MV-4-11 (cell line): ENCODE measurements at regions not wholly inside any gene's neighbourhood (a gene's known extent, or its start where the extent isn't known, plus 50 kb on each side); places are given as distances from the start of the nearest gene placed in this dataset.

Experiments used
- DNase-seq: peaks from one replicate; lab custom pipeline; 2025; lab: John Stamatoyannopoulos, UW

DNA sequence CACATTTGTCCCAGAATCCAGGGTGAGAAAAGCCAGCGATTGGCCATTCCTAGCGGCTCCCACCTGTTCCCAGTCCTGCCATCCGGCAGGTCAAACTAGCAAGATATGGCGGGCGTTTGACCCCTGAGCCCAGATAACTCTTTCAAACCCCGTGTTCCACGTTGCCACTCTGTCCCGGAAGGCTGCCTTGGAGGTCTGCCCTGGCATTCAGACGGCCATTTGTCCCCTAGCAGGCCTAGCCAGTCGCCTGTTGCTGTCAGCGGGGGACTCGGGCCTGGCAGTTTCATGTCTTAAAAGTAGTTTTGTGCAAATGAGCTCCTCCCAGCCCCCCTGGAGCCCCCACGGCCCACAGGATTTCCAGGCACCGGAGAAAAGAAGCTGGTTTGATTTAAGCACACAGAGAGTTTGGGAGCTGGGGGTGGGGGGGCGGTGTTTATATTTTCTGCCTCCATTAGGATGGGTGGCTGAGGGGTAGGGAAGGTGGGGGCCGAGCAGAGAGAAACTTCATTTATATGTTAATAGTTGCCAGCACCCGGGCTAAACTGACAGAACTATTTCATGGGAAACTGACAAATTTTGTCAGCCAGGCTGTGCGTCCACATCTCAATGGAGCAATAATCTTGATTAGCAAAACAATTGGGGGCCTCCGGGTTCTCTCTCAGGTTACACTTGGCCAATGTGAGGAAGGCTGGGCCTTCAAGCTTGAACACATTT, 240.9 kb upstream of the SALL1 start:
- no peak for DNase-seq

DNA sequence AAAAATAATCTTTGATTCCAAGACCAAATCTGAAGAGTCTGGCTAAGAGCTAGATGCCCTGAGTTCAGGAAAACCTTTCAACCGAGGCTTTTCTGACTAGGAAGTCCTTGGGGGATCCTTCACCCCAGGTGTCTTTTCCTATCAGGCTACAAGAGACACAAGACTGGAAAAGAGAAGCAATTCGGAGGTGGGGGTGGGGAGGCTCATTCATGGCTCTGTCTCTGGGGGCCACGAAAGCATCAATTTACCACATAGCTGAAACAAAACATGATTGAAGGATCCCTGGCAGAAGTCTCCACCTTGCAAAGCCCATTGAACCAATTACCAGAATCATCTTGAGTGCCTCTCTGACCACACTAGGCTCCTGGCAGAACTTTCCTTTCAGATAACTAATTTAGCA, 239.8 kb upstream of the SALL1 start:
- no peak for DNase-seq

DNA sequence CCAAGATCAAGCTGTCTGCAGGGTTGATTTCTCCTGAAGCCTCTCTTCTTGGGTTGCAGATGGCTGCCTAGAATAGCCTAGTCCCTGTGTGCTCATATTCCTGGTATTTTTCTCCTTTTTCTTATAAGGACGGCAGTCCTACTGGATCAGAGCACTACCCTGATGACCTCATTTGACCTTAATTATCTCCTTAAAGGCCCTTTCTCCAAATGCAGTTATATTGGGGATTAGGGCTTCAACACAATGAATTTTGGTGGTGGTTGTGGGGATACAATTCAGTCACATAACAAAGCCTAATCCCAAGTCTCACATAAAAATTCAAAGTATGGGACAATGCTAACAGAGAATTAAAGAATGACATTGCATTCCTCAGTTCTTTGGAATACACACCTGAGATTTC, 238.8 kb upstream of the SALL1 start:
- DNase-seq, result no peak

DNA sequence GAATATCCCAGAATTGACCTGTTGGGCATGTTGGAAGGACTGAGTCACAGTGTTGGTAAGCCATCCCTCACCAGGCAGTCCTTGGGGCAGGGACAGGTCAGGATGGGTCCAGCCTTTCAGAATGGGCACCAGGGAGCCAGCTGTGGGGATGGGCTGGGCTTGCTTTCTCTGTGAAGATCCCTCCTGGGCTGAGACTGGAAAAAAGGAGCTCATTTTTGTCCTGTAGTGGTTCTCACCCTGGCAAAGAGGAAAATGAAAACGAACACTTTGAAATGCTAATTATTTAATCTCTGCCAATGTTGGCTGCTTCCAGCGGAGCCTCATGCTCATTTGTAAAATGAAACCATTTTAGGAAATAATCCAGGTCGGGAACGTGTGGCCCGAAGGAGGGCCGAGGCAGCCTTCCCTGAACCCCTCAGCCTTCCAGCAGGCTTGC, 237.5 kb upstream of the SALL1 start:
- no peak for DNase-seq

DNA sequence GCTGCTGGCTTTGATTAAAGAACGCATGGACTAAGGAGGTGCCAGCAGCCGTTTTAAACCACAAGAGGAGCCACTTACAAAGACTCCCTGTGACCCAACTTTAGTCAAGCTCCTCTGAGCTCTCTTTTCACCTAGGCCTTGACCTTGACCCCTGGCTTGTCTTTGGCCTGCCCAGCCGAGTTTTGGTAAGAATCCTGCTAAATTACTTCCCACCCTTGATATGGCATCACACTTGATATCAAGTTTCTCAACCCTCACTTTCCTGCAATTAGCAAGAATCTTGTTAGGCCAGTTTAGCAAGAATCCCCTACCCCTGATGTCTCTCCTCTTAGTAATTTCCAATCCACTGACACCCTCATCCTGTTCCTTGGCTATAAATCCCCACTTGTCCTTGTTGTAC, 232.8 kb upstream of the SALL1 start:
- DNase-seq, result no peak

DNA sequence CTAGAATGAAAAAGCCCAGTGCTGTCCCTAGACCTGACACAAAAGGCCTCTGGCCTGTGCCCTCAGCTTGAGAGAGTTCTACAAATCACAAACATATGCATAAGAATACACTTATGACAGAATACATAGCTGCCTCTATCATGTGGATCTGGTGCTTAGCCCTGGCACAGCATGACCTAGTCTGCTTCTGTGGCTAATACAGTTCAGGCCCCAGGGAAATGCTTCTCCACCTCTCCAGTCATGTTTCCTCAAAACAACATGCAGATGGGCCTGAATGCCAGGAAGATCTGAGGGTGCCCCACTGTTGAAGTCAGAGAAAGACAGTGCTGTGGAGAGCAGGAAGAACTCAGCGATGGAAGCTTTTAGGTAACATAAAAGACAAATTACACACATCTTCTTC, 231.9 kb upstream of the SALL1 start:
- no peak for DNase-seq

DNA sequence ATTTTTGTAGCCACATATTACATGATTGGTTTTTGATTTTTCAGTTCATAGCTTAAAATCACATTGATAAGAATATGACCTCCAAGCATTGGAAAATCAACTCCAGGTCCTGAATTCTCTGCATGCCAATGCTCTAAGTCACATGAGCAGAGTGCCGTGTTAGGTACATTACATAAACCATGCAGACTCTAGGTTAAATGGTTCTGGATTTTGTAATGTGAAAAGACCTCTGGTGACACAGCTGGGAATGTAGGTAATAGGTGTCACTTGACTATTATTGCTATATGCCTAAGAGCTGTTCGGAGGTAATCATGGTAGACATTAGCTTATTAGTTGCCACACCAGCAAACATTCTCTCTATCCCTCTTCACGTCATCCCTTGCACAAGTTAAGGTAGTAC, 231.1 kb upstream of the SALL1 start:
- DNase-seq, result no peak

DNA sequence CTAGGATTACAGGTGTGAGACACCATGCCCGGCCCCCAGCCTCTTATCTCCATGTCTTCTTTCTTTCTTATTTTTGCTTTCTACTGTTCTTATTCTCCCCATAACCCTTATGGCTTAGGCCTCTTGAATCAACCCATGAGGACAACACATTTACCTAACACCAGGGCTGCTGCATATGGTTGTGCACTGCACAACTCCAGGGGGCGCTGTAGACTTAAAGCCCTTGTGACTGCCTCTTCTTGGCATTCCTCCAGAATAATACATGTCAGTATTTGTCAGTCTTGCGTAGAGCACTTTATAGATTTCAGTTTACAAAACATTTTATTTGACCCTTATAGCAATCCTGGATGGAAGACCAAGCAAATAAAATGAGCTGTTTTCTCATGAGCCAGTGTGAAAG, 225.0 kb upstream of the SALL1 start:
- no peak for DNase-seq

DNA sequence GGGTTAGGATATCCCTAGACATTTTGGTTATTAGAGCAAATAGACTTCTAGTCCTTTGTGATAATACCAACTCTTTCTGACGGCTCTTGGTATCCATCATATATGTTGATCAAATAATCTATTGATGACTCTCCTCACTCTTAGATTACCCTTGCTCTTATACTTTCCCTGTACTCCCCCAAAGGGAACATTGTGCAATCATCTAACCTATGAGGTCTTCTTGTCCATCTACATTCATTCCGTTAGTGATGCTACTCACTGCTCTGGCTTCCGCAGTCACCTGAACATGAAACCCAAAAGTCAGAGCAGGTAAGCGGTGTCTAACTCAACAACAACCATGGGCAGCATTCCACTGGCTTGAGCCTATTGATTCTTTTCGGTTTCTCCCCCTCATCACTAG, 223.7 kb upstream of the SALL1 start:
- DNase-seq, result no peak

DNA sequence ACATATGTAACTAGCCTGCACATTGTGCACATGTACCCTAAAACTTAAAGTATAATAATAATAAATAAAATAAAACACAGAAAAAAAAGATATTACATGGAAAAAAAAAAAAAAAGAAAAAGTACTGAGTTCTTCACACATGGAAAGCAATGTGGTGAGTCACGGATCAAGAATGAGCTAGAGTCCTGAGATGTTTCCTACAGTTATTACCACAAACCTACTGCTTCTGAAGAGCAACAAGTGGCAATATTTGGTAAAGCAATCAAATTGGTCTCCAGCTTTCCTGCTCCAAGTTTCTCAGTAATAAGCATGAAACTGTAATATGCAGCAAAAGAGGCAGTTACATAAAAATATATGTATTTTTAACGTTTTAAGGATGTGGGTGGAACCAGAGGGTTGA, 223.3 kb upstream of the SALL1 start:
- DNase-seq, result no peak

DNA sequence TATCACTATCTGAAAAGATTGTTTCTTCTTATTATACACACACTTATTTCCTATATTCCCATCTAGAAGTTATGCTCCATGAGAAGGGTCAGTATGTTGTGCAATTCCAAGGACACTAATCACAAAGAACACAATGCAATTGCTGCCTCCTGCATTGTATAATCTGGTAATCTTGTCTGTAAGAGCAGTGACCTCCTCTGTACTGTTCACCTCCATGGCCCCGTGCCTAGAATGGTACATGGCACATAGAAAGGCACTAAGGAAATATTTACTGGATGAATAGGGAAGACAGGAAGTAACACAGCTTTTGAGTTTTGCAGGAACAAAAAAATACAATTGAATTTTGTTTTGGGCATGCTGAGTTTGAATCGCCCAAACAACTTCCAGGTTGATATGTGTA, 214.6 kb upstream of the SALL1 start:
- no peak for DNase-seq

DNA sequence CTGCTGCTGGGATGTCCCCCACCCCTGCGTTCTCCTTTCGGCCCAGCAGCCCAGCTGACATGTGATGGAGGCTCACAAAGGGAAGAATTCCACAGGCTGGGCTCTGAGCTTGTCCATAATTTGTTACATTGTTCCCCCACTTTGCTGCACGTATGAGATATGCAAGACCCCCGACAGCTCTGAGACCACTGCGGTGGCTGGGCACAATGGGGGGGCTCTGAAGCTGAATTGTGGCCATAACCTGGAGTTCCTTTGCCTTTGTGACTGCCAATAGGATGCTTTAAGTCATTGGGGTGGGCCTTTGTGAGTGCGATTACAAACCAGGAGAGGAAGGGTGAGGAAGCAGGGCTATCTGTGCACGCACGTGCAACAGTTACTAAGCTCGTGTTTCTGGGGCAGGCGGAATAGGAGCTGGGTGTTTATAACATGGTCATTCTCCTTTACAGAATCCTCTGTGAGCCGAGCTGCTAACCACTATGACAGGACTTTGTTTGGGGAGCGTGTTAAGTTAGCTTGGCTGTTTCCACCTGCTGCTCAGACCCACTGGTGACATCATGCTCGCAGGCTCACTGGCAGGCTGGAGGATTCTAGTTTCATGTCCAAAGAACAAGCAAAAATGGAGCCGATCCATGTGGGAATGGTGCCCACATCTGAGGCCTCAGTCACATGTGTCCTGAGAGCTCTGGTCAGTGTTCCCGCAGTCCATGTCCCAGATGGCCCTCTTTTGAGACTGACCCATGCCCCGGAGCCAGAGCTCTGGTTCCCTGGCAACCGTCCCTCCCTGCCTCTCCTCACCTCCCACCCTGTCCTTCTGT, 208.3 kb upstream of the SALL1 start:
- no peak for DNase-seq

DNA sequence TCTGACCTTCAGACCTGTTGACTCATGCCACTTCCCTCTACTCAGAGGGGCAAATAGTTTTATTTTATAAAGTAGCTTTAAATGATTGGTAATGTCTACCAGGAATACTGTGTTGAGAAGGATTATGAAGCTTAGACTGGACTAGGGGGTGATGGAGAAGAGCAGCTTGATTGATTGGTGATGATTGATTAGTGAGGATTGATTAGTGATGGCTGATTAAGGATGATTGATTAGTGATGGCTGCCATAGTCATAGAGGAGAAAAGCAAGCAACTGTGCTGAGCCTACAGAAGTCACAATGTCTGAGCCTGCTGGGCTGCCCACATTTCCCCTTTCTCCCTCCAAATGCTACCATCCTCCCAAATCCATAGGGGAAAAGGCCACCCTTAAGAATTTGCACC, 206.8 kb upstream of the SALL1 start:
- no peak for DNase-seq

DNA sequence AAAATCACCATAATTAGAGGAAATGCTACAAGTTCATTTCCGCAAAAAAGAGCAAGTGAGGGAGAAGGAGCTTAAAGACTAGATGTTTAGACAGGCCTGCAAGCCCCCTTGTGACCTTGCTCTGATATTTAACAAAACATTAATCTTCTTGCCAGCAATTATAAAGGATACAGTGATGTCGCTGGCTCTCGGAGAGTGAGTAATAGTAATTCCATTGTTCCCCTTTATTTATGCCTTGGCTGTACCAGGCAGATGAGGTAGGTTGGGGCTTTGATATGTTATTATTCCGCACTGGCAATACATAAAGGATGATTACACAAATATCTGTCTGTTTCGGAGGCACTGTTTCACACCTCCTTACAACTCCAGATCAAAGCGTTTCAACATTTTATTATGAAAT, 204.8 kb upstream of the SALL1 start:
- no peak for DNase-seq

DNA sequence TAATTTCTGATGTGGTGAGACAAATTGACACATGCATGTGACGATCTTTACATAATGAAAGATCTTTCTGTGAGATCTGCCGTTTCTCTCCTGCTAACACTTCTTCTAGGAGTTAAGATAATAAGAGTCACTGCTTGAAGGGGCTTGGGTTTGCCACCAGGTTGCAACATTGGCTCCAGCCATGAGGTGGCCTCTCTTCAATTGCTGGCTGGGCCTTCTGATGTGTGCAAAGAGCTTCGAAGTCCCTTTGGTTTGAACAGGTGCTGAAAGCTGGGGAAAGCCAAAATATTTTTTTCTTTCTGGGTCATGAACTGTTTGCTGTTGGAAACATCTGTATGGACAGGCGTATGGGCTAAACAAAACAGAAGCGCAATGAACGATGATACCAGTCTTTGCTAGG, 204.1 kb upstream of the SALL1 start:
- no peak for DNase-seq

DNA sequence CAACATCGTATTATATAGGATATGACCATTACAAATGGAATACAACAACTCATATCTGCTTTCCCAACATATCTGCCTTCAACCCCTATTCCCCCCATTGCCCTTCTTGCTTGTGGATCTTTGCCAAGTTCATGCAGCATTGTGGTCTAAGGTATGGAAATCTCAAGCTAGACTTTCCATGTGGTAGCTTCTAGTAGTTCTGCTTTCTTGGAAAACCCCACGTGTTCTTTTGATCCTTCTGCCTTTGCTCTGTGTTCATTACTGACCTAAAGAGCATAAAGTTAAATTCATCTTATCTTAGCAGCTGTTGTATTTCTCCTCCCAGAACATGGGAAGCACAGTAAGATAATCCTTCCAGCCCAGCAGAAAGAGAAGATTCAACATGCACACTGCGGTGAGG, 202.0 kb upstream of the SALL1 start:
- no peak for DNase-seq

DNA sequence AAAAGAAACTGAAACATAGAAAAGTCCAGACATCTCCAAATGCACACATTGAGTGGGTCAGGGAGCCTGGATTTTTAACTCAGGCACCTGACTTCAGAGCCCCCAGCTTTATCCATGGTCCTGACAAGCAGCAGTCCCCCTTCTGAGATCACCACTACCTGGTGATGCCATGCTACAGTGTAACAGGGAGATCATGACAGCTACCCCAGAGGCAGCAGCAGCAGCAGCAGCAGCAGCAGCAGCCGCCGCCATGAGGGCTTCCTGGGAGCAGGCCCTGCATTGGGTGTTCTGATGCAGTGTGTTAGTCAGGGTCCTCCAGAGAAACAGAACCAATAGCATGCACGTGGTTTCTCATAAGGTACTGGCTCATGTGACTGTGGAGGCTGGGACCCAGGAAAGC, 198.6 kb upstream of the SALL1 start:
- DNase-seq, result no peak

DNA sequence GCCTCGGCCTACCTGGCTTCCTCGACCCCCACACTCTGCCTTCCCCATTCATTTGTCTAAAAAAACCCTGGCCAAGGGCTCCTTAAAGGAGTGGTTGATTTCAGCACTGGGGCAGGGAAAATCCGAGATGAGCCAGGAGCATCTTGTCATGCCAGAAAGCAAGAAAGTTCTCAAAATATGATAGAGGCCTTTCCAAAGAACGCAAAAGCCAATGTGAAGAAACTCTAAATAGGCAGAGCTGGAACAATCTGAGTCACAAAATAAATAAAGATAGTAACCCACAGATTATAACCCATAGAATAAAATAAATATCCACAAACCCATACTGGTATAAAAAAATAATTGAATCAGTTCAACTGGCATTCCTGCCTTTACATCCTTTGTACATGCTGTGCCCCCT, 192.3 kb upstream of the SALL1 start:
- DNase-seq, result no peak

DNA sequence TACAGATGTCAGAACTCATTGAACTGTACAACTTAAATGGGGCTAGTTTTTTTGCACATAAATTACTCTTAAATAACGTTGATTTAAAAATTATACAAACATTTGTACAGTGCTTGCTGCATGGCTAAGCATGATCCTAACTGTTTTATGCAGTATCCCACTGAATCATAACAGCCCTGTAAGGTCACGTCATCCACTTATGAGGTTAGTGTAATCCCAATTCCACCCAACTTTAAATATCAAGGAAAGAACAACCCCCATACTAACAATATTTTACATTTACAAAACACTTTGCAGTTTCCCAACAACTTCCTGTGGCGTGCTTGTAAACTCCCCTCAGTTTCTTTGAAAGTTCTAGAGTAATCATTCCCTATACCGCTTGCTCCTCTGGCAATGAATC, 190.1 kb upstream of the SALL1 start:
- no peak for DNase-seq

DNA sequence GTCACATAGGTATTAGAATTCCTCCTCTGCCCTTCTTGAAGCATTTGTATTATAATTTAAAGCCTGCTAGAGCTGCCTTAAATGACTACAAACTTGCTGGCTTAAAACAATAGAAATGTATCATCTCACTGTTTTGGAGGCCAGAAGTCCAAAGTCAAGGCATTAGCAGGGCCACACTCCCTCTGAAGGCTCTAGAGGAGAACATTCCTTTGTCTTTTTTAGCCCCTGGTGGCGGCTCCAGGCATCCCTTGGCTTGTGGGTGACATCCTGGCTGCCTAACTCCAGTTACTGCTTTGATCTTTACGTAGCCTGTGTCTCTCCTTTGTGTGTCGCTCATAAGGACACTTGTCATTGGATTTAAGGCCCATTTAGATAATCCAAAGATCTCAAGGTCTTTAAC, 186.6 kb upstream of the SALL1 start:
- no peak for DNase-seq

DNA sequence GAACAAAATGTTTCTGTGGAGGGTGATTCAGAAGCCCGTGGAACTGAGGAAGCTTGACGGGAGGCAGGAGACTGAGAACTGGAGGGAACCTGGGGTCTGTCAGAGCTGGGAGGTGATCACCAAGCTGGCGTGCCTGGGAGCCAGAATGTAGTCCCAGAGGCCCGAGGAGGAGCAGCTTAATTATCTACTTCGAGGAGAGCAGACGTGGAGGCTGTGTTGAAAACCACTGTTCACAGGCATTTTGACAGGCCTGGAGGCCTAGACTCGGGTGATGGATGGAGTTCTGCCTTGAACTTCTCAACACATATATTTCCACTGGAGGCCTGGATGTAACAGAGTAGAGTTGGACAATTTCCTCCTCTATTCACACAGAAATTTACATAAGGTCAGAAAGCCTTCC, 177.7 kb upstream of the SALL1 start:
- no peak for DNase-seq

DNA sequence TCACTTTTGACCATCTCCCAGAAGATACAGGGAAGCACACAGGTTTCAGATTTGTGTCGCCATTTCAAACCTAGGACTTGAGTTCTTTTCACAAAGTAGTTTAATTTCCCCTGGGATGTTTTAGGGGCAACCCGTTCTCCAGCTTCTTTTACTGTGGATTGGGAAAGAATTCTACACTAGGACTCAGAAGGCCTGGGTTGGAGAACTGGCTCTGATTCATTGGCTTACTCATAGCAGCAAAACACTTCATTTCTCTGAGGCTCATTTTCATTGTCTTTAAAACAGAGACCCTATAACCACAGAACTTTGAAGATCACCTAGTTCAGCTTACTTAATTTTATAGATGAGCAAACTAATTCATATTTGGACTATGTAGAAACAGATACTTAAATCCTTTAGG, 175.9 kb upstream of the SALL1 start:
- no peak for DNase-seq

DNA sequence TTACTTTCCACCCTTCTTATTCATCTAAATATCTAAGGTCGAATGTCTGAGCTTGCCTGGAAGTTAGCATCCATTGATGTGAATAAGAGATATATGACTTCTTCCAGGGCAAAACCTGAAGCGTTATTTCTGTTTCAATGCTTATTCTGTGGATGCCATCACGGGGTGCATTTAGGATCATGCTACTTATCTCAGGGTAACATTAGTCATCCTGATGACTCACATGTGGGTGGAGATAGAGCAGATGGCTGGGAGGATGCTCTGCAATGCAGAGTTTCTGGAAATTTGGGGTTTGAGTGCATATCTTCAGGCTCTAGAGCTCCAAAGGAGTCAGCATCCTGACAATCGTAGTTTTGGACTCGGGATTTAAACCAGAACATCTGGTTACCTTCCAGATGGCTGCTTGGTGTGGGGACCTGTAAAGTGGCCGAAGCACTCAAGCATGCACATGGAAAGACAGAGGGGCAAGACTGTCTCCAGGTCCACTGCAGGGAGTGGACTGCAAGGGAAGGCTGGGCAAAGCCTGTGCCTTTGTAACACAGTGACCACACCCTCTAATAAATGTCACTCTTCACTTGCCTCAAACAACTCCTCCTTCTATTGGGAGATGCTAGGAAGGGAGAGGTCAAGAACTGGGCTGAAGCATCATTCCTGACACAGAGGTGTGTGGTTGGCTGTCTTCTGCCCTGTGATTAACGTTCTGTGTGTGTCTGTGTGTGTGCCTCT, 175.2 kb upstream of the SALL1 start:
- no peak for DNase-seq
